ENCODE measurements at regions not wholly inside any gene's neighbourhood (a gene's known extent, or its start where the extent isn't known, plus 50 kb on each side); places are given as distances from the start of the nearest gene placed in this dataset.

GRCh38 chr1:106600626-106601025, 455.8 kb upstream of the PRMT6 start:
- H4K8ac ChIP-seq (replicated peaks; ENCODE audit: insufficient read length, low read depth, low read length): no peak overlapping the region
- TF ChIP-seq, protein P1, sequence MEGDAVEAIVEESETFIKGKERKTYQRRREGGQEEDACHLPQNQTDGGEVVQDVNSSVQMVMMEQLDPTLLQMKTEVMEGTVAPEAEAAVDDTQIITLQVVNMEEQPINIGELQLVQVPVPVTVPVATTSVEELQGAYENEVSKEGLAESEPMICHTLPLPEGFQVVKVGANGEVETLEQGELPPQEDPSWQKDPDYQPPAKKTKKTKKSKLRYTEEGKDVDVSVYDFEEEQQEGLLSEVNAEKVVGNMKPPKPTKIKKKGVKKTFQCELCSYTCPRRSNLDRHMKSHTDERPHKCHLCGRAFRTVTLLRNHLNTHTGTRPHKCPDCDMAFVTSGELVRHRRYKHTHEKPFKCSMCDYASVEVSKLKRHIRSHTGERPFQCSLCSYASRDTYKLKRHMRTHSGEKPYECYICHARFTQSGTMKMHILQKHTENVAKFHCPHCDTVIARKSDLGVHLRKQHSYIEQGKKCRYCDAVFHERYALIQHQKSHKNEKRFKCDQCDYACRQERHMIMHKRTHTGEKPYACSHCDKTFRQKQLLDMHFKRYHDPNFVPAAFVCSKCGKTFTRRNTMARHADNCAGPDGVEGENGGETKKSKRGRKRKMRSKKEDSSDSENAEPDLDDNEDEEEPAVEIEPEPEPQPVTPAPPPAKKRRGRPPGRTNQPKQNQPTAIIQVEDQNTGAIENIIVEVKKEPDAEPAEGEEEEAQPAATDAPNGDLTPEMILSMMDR (conservative IDR thresholded peaks at IDR 0.05): no peak
- peaks cover 0 to 3% (median 0%) of the 10 kb centered on the region in 3 experiments; a peak in 2 of 7 replicates for H3K36me3 Mint-ChIP-seq (ENCODE audit: insufficient read depth in 1 of 3, low read depth in 3 of 3)
- no peak overlapping the region for H2BK120ac ChIP-seq (ENCODE audit: low read depth, low read length, poor library complexity, severe bottlenecking)
- H3K27me3 Mint-ChIP-seq (ENCODE audit: low read depth): no peaks in the 10 kb centered on the region
- H3K9me3 Mint-ChIP-seq: peaks cover 0 to 2% of the 10 kb centered on the region in 2 experiments; a peak in 1 of 5 replicates
- H2AK5ac ChIP-seq (ENCODE audit: insufficient read length, low read length): no peak overlapping the region
- no peak overlapping the region for H3K18ac ChIP-seq (ENCODE audit: insufficient read length, low read depth, low read length)
- H3K14ac ChIP-seq (ENCODE audit: insufficient read depth, low read length): no peak overlapping the region
- H3K56ac ChIP-seq (ENCODE audit: insufficient read length, low read depth, low read length): no peak overlapping the region
- no peak overlapping the region for H3K23ac ChIP-seq (ENCODE audit: insufficient read length, low read depth, low read length)
- no peak overlapping the region for H2BK20ac ChIP-seq (ENCODE audit: low read depth, low read length, poor library complexity, severe bottlenecking)
- H3K4ac ChIP-seq (ENCODE audit: low read depth, low read length): no peak overlapping the region
- H3K4me1 ChIP-seq (ENCODE audit: insufficient read depth, low read length): no peaks in the 10 kb centered on the region
- no peak overlapping the region for H3K4me2 ChIP-seq (ENCODE audit: insufficient read depth, insufficient read length, low read length)
- no peak overlapping the region for H2BK12ac ChIP-seq (ENCODE audit: insufficient read length, low read depth, low read length)
- DNase-seq: no peak
- H3K27ac Mint-ChIP-seq: no peak overlapping the region
- no peak overlapping the region for H3K4me3 Mint-ChIP-seq
- no peaks in the 10 kb centered on the region for H3K9me3 ChIP-seq (ENCODE audit: control insufficient read depth, low read depth, low read length)
- H3K27me3 ChIP-seq (ENCODE audit: insufficient read depth, low read length): no peaks in the 10 kb centered on the region
- no peaks in the 10 kb centered on the region for H4K20me1 ChIP-seq (ENCODE audit: control insufficient read depth, insufficient read depth, insufficient read length)
- H3K27ac ChIP-seq (ENCODE audit: insufficient read length, low read depth, low read length): no peak overlapping the region
- no peak overlapping the region for H3T11ph ChIP-seq (ENCODE audit: low read length)
- H4K5ac ChIP-seq (ENCODE audit: insufficient read length, low read depth, low read length): no peak overlapping the region
- H3K4me1 Mint-ChIP-seq: no peaks in the 10 kb centered on the region
- no peak overlapping the region for H2BK5ac ChIP-seq (ENCODE audit: insufficient read length, low read length)
- no peak overlapping the region for H2BK15ac ChIP-seq (ENCODE audit: low read depth, low read length)
- H3K79me2 ChIP-seq (ENCODE audit: insufficient read depth, low read length): no peaks in the 10 kb centered on the region
- H2AFZ ChIP-seq (ENCODE audit: low read length): no peak overlapping the region
- H3K79me1 ChIP-seq (ENCODE audit: insufficient read depth, low read depth, low read length, poor library complexity, severe bottlenecking): no peaks in the 10 kb centered on the region
- H3K23me2 ChIP-seq (ENCODE audit: insufficient read length, low read depth, low read length, poor library complexity, severe bottlenecking): no peaks in the 10 kb centered on the region
- no peak overlapping the region for H3K9ac ChIP-seq (ENCODE audit: extremely low read depth, insufficient read length, low read length)
- WGBS (ENCODE audit: extremely low coverage, insufficient read length, low lambda C conversion rate): no CpG with 5 or more reads among the region's 2 CpGs
- no peak overlapping the region for H4K91ac ChIP-seq (ENCODE audit: insufficient read length, low read depth, low read length)

Data from H9 (cell line).